ENCODE measurements at regions not wholly inside any gene's neighbourhood (a gene's known extent, or its start where the extent isn't known, plus 50 kb on each side); places are given as distances from the start of the nearest gene placed in this dataset.

DNA sequence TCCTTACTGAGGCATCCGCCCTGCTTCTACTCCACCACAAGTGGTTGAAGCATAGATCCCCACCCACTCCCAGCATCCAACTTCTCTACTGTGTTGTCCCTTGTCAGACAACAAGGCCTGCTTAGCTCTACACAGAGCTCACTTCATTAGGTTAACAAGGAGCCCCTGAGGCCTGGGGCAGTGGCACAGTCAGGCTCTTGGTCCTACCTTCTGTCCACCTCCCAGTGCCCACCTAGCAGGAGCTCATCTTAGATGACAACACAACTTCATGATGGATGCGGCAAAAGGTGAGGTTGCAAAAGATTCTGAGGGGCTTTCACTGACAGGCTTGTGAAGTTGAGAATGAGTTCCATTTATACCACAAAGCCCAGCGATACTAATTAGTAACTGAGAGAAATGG is 432.0 kb upstream of the CDH5 start:
- Histone ChIP-seq H3K4me3 (ENCODE audit: low read length) (no peak overlapping the region), H3K4me1 (ENCODE audit: control insufficient read depth, low read depth, low read length) (no peaks in the 10 kb centered on the region), H3K27me3 (ENCODE audit: control insufficient read depth, insufficient read depth, low read length) (no peaks in the 10 kb centered on the region), H3K9ac (ENCODE audit: low read length) (no peak overlapping the region), H3K9me3 (ENCODE audit: control insufficient read depth, low read depth, low read length) (peaks cover 3% of the 10 kb centered on the region), H3K36me3 (ENCODE audit: control insufficient read depth, low read depth, low read length) (no peaks in the 10 kb centered on the region), H3K27ac (ENCODE audit: low read length) (no peak overlapping the region)

DNA sequence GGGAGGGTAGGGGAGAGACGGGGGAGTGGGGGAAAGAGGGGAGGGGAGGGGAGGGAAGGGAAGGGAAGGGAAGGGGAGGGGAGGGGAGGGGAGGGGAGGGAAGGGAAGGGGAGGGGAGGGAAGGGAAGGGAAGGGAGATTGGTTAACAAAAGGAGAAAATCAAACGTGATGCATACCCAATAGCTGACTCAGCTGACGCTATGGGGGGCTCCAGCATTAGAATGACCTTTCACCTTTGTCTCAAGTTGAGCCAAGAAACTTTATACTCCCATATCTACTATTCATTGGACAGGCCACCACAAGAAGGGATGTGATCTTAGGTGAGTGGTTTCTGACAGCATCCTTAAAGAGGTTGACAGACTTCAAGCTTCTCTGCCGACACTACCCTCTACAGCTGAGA is 432.8 kb upstream of the CDH5 start:
- Histone ChIP-seq H3K27ac (ENCODE audit: low read length) (no peak overlapping the region), H3K36me3 (ENCODE audit: control insufficient read depth, low read depth, low read length) (no peaks in the 10 kb centered on the region), H3K27me3 (ENCODE audit: control insufficient read depth, insufficient read depth, low read length) (no peaks in the 10 kb centered on the region), H3K4me1 (ENCODE audit: control insufficient read depth, low read depth, low read length) (no peaks in the 10 kb centered on the region), H3K9me3 (ENCODE audit: control insufficient read depth, low read depth, low read length) (peaks cover 3% of the 10 kb centered on the region), H3K4me3 (ENCODE audit: low read length) (no peak overlapping the region), H3K9ac (ENCODE audit: low read length) (no peak overlapping the region)

GRCh38 chr16:65932350-65933072 is 434.0 kb upstream of the CDH5 start:
- Histone ChIP-seq H3K27ac (ENCODE audit: low read length) (no peak overlapping the region), H3K9ac (ENCODE audit: low read length) (no peak overlapping the region), H3K4me3 (ENCODE audit: low read length) (no peak overlapping the region), H3K4me1 (ENCODE audit: control insufficient read depth, low read depth, low read length) (no peaks in the 10 kb centered on the region), H3K36me3 (ENCODE audit: control insufficient read depth, low read depth, low read length) (no peaks in the 10 kb centered on the region), H3K9me3 (ENCODE audit: control insufficient read depth, low read depth, low read length) (peaks cover 3% of the 10 kb centered on the region), H3K27me3 (ENCODE audit: control insufficient read depth, insufficient read depth, low read length) (no peaks in the 10 kb centered on the region)

DNA sequence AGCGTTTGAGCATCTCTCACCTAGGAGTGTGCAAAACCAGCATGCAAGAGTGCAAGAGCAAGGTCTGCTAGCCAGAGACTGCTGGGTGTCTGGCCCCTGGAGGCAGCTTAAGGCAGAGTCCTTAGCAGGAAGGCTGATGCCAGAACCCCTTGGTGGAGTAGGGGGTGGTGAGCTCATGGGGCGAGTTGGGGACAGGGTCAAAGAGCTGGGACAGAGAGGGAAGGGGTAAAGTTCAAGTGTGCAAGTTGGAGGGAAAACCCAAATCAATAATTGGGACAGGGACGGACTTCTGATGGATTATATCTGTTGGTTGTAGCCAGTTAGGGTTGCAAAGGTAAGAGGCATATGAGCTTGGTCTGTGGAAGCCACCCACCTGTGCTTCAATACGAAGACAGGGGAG is 443.6 kb upstream of the CDH5 start:
- Histone ChIP-seq H3K4me3 (ENCODE audit: low read length) (no peak overlapping the region), H3K27ac (ENCODE audit: low read length) (no peak overlapping the region), H3K9ac (ENCODE audit: low read length) (no peak overlapping the region), H3K27me3 (ENCODE audit: control insufficient read depth, insufficient read depth, low read length) (no peaks in the 10 kb centered on the region), H3K36me3 (ENCODE audit: control insufficient read depth, low read depth, low read length) (no peaks in the 10 kb centered on the region), H3K4me1 (ENCODE audit: control insufficient read depth, low read depth, low read length) (no peaks in the 10 kb centered on the region), H3K9me3 (ENCODE audit: control insufficient read depth, low read depth, low read length) (no peaks in the 10 kb centered on the region)

GRCh38 chr16:65919986-65920376 is 446.5 kb upstream of the CDH5 start:
- Histone ChIP-seq H3K9me3 (ENCODE audit: control insufficient read depth, low read depth, low read length) (no peaks in the 10 kb centered on the region), H3K27ac (ENCODE audit: low read length) (no peak overlapping the region), H3K4me1 (ENCODE audit: control insufficient read depth, low read depth, low read length) (no peaks in the 10 kb centered on the region), H3K27me3 (ENCODE audit: control insufficient read depth, insufficient read depth, low read length) (no peaks in the 10 kb centered on the region), H3K9ac (ENCODE audit: low read length) (no peak overlapping the region), H3K4me3 (ENCODE audit: low read length) (no peak overlapping the region), H3K36me3 (ENCODE audit: control insufficient read depth, low read depth, low read length) (no peaks in the 10 kb centered on the region)

DNA sequence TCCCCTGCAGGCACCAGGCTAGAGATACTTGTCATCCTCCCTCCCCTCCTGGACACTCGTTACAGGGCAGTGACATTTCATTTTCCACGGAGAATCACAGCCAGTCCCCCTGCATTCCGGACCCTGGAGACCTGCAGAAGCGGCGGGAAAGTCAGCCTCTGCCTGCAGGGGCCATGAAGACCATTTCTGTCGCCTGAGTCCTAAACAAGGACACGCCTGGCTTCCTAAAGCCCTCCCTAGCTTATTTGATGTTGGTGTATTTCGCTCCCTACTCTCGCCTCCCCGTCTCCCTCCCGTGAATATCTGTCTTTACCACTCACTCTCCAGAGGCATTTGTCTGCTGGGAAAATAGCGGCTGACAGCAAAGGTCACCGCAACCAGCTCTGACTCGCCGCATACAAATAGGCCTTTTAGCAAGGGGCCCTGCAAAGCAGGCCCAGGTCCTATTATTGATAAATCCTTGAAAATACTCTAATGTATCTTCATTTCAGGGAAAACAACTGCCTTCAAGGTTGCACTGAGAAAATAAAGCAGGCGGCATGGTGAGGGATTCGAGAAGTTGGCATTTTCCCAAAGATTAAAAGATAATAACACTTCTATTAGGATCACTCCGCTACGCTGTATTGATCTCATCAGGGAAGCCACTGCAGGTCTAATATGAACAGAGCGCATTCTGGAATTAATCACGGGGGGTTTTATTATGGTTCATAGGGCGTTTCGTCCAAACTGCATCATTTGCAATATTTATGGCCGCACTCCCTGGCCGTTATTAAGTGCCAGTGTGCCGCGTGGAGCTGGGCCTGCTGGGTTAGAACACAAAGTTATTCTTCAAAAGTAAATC is 447.1 kb upstream of the CDH5 start:
- Histone ChIP-seq H3K36me3 (ENCODE audit: control insufficient read depth, low read depth, low read length) (no peaks in the 10 kb centered on the region), H3K4me1 (ENCODE audit: control insufficient read depth, low read depth, low read length) (no peaks in the 10 kb centered on the region), H3K9me3 (ENCODE audit: control insufficient read depth, low read depth, low read length) (no peaks in the 10 kb centered on the region), H3K27me3 (ENCODE audit: control insufficient read depth, insufficient read depth, low read length) (no peaks in the 10 kb centered on the region), H3K9ac (ENCODE audit: low read length) (no peak overlapping the region), H3K4me3 (ENCODE audit: low read length) (no peak overlapping the region), H3K27ac (ENCODE audit: low read length) (no peak overlapping the region)

DNA sequence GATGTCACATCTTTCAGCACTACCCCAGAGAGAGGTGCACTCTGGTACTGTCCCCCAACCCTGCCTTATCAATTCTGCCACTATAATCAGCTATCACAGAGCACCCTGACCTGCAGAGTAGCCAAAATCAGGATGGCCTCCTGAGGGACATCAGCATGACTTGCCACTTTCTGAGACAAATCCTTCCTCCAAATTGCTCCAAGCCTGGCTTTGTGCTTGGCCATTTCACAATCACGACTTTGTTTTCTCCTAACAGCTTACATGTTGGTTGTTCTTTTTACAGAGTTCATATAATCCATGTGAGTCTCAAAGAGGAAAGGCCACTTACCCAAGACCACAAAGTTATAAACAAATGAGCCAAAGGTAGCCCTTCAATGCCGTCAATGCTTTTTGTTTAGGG is 449.0 kb upstream of the CDH5 start:
- Histone ChIP-seq H3K27me3 (ENCODE audit: control insufficient read depth, insufficient read depth, low read length) (no peaks in the 10 kb centered on the region), H3K4me3 (ENCODE audit: low read length) (no peak overlapping the region), H3K9ac (ENCODE audit: low read length) (no peak overlapping the region), H3K27ac (ENCODE audit: low read length) (no peak overlapping the region), H3K4me1 (ENCODE audit: control insufficient read depth, low read depth, low read length) (no peaks in the 10 kb centered on the region), H3K9me3 (ENCODE audit: control insufficient read depth, low read depth, low read length) (no peaks in the 10 kb centered on the region), H3K36me3 (ENCODE audit: control insufficient read depth, low read depth, low read length) (no peaks in the 10 kb centered on the region)

GRCh38 chr16:65916995-65917394 is 449.5 kb upstream of the CDH5 start:
- no peaks in the 10 kb centered on the region for H3K4me1 ChIP-seq (ENCODE audit: control insufficient read depth, low read depth, low read length)
- no peak overlapping the region for H3K4me3 ChIP-seq (ENCODE audit: low read length)
- H3K9ac ChIP-seq (ENCODE audit: low read length) = no peak overlapping the region
- no peak overlapping the region for H3K27ac ChIP-seq (ENCODE audit: low read length)
- no peaks in the 10 kb centered on the region for H3K27me3 ChIP-seq (ENCODE audit: control insufficient read depth, insufficient read depth, low read length)
- H3K9me3 ChIP-seq (ENCODE audit: control insufficient read depth, low read depth, low read length) = no peaks in the 10 kb centered on the region
- no peaks in the 10 kb centered on the region for H3K36me3 ChIP-seq (ENCODE audit: control insufficient read depth, low read depth, low read length)

DNA sequence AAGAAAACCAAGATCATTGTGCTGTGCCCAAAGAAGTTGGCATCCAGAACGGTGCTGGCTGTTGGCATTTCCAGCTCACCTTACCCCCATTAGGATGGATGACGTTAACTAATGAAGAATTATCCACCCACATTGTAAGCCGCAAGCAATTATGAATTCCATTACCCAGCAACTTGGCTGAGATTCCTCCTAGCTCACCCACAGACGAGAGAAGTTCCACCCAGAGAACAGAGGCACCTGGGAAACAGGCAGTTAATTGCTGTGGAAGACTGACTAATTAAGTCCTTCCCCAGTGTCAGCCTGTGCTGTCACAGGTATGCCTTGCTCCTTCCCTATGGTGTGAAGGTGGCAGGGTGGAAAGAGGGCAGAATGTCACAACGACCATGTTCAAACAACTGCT is 456.2 kb upstream of the CDH5 start:
- Histone ChIP-seq H3K4me1 (ENCODE audit: control insufficient read depth, low read depth, low read length) (no peaks in the 10 kb centered on the region), H3K36me3 (ENCODE audit: control insufficient read depth, low read depth, low read length) (no peaks in the 10 kb centered on the region)

GRCh38 chr16:65909310-65910050 is 457.0 kb upstream of the CDH5 start:
- no peak overlapping the region for H3K4me3 ChIP-seq (ENCODE audit: low read length)
- no peaks in the 10 kb centered on the region for H3K9me3 ChIP-seq (ENCODE audit: control insufficient read depth, low read depth, low read length)
- H3K9ac ChIP-seq (ENCODE audit: low read length) = no peak overlapping the region
- H3K4me1 ChIP-seq (ENCODE audit: control insufficient read depth, low read depth, low read length) = peaks cover 3% of the 10 kb centered on the region
- no peaks in the 10 kb centered on the region for H3K27me3 ChIP-seq (ENCODE audit: control insufficient read depth, insufficient read depth, low read length)
- H3K36me3 ChIP-seq (ENCODE audit: control insufficient read depth, low read depth, low read length) = no peaks in the 10 kb centered on the region
- no peak overlapping the region for H3K27ac ChIP-seq (ENCODE audit: low read length)

More for the DNA sequence above, 456.2 kb upstream of the CDH5 start:
- Histone ChIP-seq H3K27me3 (ENCODE audit: control insufficient read depth, insufficient read depth, low read length) (no peaks in the 10 kb centered on the region), H3K9me3 (ENCODE audit: control insufficient read depth, low read depth, low read length) (no peaks in the 10 kb centered on the region), H3K27ac (ENCODE audit: low read length) (no peak overlapping the region), H3K4me3 (ENCODE audit: low read length) (no peak overlapping the region), H3K9ac (ENCODE audit: low read length) (no peak overlapping the region)

GRCh38 chr16:65908568-65908967 is 457.9 kb upstream of the CDH5 start:
- H3K4me3 ChIP-seq (ENCODE audit: low read length) = no peak overlapping the region
- H3K9ac ChIP-seq (ENCODE audit: low read length) = no peak overlapping the region
- no peak overlapping the region for H3K27ac ChIP-seq (ENCODE audit: low read length)
- H3K9me3 ChIP-seq (ENCODE audit: control insufficient read depth, low read depth, low read length) = no peaks in the 10 kb centered on the region
- no peaks in the 10 kb centered on the region for H3K36me3 ChIP-seq (ENCODE audit: control insufficient read depth, low read depth, low read length)
- H3K4me1 ChIP-seq (ENCODE audit: control insufficient read depth, low read depth, low read length) = peaks cover 3% of the 10 kb centered on the region
- H3K27me3 ChIP-seq (ENCODE audit: control insufficient read depth, insufficient read depth, low read length) = no peaks in the 10 kb centered on the region
